ENCODE measurements at regions not wholly inside any gene's neighbourhood (a gene's known extent, or its start where the extent isn't known, plus 50 kb on each side); places are given as distances from the start of the nearest gene placed in this dataset.

DNA sequence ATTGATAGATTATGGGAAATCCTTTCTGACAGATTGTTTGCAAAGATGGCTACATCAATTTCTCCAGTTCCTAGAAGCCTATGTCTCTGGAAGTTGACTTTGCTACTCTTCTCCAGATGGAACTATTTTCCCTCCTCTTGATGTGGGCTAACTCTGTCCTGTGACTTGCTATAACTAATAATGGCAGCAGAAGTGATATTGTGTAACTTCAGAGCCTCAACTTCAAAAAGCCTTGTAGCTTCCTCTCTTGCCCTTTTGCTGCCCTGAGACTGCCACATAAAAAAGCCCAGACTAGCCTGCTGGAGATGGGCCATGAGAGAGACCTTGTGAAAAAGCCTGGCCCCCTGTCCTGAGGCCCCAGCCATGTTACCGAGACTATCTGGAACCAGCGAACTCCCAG lies 210.7 kb upstream of the SLC7A11 start:
- TF ChIP-seq EZH2phosphoT487 (IDR thresholded peaks at IDR 0.05; ENCODE audit: insufficient read depth, low read depth) = no peak
- no peak for TF ChIP-seq EZH2 (IDR thresholded peaks at IDR 0.05; ENCODE audit: insufficient read depth, poor library complexity, severe bottlenecking)

All from GM23248 (cell line).